ENCODE measurements at regions not wholly inside any gene's neighbourhood (a gene's known extent, or its start where the extent isn't known, plus 50 kb on each side); places are given as distances from the start of the nearest gene placed in this dataset.

DNA sequence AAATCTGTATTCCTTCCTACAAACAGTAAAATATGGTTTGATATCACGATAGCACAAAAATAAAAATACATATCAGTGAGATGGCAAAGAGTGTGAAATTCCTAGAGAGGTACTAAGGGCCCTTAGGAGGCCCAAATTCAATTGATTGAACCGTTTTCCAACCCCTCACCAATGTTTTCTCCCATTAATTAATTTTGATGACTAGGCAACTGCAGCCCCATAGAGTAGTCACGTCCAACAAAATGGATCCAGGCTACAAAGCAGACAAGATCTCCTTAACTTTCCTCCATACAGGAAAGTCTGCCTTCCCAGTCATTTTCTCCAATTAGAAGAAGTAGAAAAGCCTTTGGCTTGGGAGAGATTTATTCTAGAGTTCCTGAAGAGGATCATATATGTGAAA, 193.9 kb downstream of the PLOD2 start:
- TF ChIP-seq, protein P1, sequence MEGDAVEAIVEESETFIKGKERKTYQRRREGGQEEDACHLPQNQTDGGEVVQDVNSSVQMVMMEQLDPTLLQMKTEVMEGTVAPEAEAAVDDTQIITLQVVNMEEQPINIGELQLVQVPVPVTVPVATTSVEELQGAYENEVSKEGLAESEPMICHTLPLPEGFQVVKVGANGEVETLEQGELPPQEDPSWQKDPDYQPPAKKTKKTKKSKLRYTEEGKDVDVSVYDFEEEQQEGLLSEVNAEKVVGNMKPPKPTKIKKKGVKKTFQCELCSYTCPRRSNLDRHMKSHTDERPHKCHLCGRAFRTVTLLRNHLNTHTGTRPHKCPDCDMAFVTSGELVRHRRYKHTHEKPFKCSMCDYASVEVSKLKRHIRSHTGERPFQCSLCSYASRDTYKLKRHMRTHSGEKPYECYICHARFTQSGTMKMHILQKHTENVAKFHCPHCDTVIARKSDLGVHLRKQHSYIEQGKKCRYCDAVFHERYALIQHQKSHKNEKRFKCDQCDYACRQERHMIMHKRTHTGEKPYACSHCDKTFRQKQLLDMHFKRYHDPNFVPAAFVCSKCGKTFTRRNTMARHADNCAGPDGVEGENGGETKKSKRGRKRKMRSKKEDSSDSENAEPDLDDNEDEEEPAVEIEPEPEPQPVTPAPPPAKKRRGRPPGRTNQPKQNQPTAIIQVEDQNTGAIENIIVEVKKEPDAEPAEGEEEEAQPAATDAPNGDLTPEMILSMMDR (IDR thresholded peaks at IDR 0.05), result no peak
- TF ChIP-seq POLR2A (IDR thresholded peaks at IDR 0.05), result no peak
- no peak for TF ChIP-seq POLR2AphosphoS5 (IDR thresholded peaks at IDR 0.05)
